ENCODE measurements at regions not wholly inside any gene's neighbourhood (a gene's known extent, or its start where the extent isn't known, plus 50 kb on each side); places are given as distances from the start of the nearest gene placed in this dataset.

- TF ChIP-seq, protein P1, sequence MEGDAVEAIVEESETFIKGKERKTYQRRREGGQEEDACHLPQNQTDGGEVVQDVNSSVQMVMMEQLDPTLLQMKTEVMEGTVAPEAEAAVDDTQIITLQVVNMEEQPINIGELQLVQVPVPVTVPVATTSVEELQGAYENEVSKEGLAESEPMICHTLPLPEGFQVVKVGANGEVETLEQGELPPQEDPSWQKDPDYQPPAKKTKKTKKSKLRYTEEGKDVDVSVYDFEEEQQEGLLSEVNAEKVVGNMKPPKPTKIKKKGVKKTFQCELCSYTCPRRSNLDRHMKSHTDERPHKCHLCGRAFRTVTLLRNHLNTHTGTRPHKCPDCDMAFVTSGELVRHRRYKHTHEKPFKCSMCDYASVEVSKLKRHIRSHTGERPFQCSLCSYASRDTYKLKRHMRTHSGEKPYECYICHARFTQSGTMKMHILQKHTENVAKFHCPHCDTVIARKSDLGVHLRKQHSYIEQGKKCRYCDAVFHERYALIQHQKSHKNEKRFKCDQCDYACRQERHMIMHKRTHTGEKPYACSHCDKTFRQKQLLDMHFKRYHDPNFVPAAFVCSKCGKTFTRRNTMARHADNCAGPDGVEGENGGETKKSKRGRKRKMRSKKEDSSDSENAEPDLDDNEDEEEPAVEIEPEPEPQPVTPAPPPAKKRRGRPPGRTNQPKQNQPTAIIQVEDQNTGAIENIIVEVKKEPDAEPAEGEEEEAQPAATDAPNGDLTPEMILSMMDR (IDR thresholded peaks at IDR 0.05), result no peak
- TF ChIP-seq SIN3A (IDR thresholded peaks at IDR 0.05; ENCODE audit: borderline replicate concordance, insufficient read depth, low read depth, low read length) (no peak), REST (IDR thresholded peaks at IDR 0.05; ENCODE audit: insufficient read depth in 1 of 2, low read depth in 2 of 2, low read length in 1 of 2) (no peak), POLR2AphosphoS5 (IDR thresholded peaks at IDR 0.05; ENCODE audit: low read depth, low read length) (no peak)
Measured at GRCh38 chr11:110032259-110032658, 60.9 kb upstream of the ZC3H12C start.

Measured in Panc1 (cell line).